Osteoblast (primary cell): ENCODE measurements at regions not wholly inside any gene's neighbourhood (a gene's known extent, or its start where the extent isn't known, plus 50 kb on each side); places are given as distances from the start of the nearest gene placed in this dataset.

Experiments
- DNase-seq: peaks from one replicate; pipeline ENCODE4 v3.0.0; 2011; ENCODE audit warnings: low spot score, mixed read lengths; ENCODE audit not compliant: insufficient read length; ENCODE audit errors: missing footprints
- H2AFZ ChIP-seq: 2 replicates; pipeline ENCODE4 v1.6.0; 2011; ENCODE audit warnings: mild to moderate bottlenecking, low read length
- H3K27ac ChIP-seq: 2 replicates; pipeline ENCODE4 v1.5.1; 2011; ENCODE audit warnings: mild to moderate bottlenecking, low read depth, low read length, moderate library complexity
- H3K27me3 ChIP-seq: 2 replicates; pipeline ENCODE4 v1.6.0; 2012; ENCODE audit warnings: mild to moderate bottlenecking, control low read depth, inconsistent platforms, low read length, moderate library complexity; ENCODE audit not compliant: insufficient read depth
- H3K36me3 ChIP-seq: 2 replicates; pipeline ENCODE4 v1.5.1; 2011; ENCODE audit warnings: mild to moderate bottlenecking, low read length, control low read depth, moderate library complexity; ENCODE audit not compliant: insufficient read depth
- H3K4me1 ChIP-seq: 2 replicates; pipeline ENCODE4 v1.5.1; 2011; ENCODE audit warnings: mild to moderate bottlenecking, low read length, control low read depth, moderate library complexity; ENCODE audit not compliant: insufficient read depth
- H3K4me2 ChIP-seq: 2 replicates; pipeline ENCODE4 v1.6.0; 2011; ENCODE audit warnings: mild to moderate bottlenecking, low read length; ENCODE audit not compliant: insufficient read depth
- H3K4me3 ChIP-seq: fragments of 200-600 bp; sonication (generic); 3 replicates; pipeline ENCODE4 v1.5.1; 2012; ENCODE audit warnings: mild to moderate bottlenecking, low read length, inconsistent platforms; ENCODE audit not compliant: insufficient read depth
- H3K79me2 ChIP-seq: 2 replicates; pipeline ENCODE4 v1.6.0; 2012; ENCODE audit warnings: mild to moderate bottlenecking, low read length, control low read depth, inconsistent platforms; ENCODE audit not compliant: insufficient read depth
- H3K9me3 ChIP-seq: 2 replicates; pipeline ENCODE4 v1.5.1; 2011; ENCODE audit warnings: low read depth, low read length, control low read depth
- H4K20me1 ChIP-seq: 2 replicates; pipeline ENCODE4 v1.6.0; 2012; ENCODE audit warnings: mild to moderate bottlenecking, low read length, control low read depth; ENCODE audit not compliant: insufficient read depth
- CTCF ChIP-seq: IDR thresholded peaks from 2 replicates; pipeline ENCODE4 v1.5.1; 2011; ENCODE audit warnings: mild to moderate bottlenecking, low read depth, low read length, moderate library complexity; ENCODE audit errors: extremely low read depth

DNA sequence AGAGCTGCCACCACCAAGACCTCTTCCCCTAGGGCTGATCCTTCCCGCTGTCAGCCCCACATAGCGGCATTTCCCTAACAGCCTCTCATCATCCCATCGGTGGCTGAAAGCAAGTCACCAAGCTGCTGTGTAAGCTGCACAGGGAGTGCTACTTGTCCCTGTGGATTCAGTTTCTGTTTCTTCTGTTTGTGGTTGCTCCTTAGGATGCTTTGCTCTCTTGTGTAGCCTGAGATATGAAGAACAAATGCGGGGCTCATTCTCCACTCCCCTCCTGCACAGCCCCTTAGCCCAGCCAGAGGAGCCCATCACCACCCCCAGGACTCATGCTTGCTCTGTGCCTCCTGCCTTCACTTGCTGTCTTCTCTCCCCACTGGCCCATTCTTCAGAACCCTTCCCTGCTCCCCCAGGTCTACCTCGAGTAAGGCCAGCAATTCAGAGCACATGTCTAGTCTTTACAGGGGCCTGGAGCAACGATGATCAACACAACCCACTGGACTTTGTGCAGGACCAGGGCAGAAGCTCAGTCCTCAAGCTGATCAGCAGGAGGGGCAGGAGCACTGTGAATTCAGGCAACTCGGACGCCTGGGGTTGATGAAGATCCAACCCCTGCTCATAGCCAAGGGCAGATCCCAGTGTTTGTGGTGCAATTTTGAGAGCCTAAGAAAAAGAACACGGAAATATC, 82.6 kb upstream of the GALNT2 start:
- TF ChIP-seq CTCF: no peak
- Histone ChIP-seq H3K27me3 (no peaks in the 10 kb centered on the region), H3K27ac (no peak overlapping the region), H3K9me3 (no peaks in the 10 kb centered on the region), H3K4me3 (no peak overlapping the region), H3K4me2 (no peak overlapping the region), H3K79me2 (no peaks in the 10 kb centered on the region), H4K20me1 (no peaks in the 10 kb centered on the region), H3K4me1 (no peaks in the 10 kb centered on the region), H3K36me3 (no peaks in the 10 kb centered on the region), H2AFZ (no peak overlapping the region)
- no peak for DNase-seq

GRCh38 chr1:229984992-229985612, 81.9 kb upstream of the GALNT2 start:
- no peak overlapping the region for H3K4me3 ChIP-seq
- no peak overlapping the region for H3K27ac ChIP-seq
- H3K9me3 ChIP-seq: no peaks in the 10 kb centered on the region
- no peak for TF ChIP-seq CTCF
- H4K20me1 ChIP-seq: no peaks in the 10 kb centered on the region
- H3K79me2 ChIP-seq: no peaks in the 10 kb centered on the region
- H2AFZ ChIP-seq: no peak overlapping the region
- H3K4me1 ChIP-seq: no peaks in the 10 kb centered on the region
- H3K36me3 ChIP-seq: no peaks in the 10 kb centered on the region
- DNase-seq: no peak
- H3K27me3 ChIP-seq: no peaks in the 10 kb centered on the region
- no peak overlapping the region for H3K4me2 ChIP-seq

DNA sequence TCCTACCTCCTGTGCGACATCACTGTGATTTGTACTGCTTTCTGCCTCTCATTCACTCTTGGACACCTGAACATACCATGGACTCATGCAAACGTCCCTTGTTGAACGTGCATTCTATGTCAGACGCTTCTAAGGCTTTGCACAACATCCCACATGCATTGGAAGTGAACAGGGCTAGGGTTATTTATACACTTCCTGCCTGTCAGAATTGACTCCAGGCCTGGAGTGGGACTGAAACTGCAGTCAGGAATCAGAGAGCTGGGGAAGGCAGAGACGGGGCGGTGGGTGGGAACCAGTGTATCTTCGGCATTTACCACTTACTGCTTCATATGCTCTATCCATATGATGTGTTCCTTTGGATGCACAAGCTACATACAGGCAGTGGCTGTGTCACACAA, 81.4 kb upstream of the GALNT2 start:
- H3K79me2 ChIP-seq: no peaks in the 10 kb centered on the region
- H3K4me2 ChIP-seq: no peak overlapping the region
- H2AFZ ChIP-seq: no peak overlapping the region
- no peaks in the 10 kb centered on the region for H4K20me1 ChIP-seq
- H3K36me3 ChIP-seq: no peaks in the 10 kb centered on the region
- H3K27me3 ChIP-seq: no peaks in the 10 kb centered on the region
- H3K27ac ChIP-seq: no peak overlapping the region
- no peak for TF ChIP-seq CTCF
- H3K4me3 ChIP-seq: no peak overlapping the region
- H3K4me1 ChIP-seq: no peaks in the 10 kb centered on the region
- no peak for DNase-seq
- H3K9me3 ChIP-seq: no peaks in the 10 kb centered on the region

- no peaks in the 10 kb centered on the region for H4K20me1 ChIP-seq
- DNase-seq: no peak
- TF ChIP-seq CTCF: no peak
- H2AFZ ChIP-seq: no peak overlapping the region
- H3K4me3 ChIP-seq: no peak overlapping the region
- no peaks in the 10 kb centered on the region for H3K4me1 ChIP-seq
- H3K36me3 ChIP-seq: no peaks in the 10 kb centered on the region
- H3K4me2 ChIP-seq: no peak overlapping the region
- H3K79me2 ChIP-seq: no peaks in the 10 kb centered on the region
- H3K27ac ChIP-seq: no peak overlapping the region
- no peaks in the 10 kb centered on the region for H3K9me3 ChIP-seq
- no peaks in the 10 kb centered on the region for H3K27me3 ChIP-seq
Observed at GRCh38 chr1:229986737-229987337, 80.2 kb upstream of the GALNT2 start.
